AG08395 (cell line): ENCODE measurements at regions not wholly inside any gene's neighbourhood (a gene's known extent, or its start where the extent isn't known, plus 50 kb on each side); places are given as distances from the start of the nearest gene placed in this dataset.

Source experiments
- DNase-seq: peaks from one replicate; pipeline ENCODE4 v3.0.0; 2012; ENCODE audit warnings: mixed read lengths, low spot score

DNA sequence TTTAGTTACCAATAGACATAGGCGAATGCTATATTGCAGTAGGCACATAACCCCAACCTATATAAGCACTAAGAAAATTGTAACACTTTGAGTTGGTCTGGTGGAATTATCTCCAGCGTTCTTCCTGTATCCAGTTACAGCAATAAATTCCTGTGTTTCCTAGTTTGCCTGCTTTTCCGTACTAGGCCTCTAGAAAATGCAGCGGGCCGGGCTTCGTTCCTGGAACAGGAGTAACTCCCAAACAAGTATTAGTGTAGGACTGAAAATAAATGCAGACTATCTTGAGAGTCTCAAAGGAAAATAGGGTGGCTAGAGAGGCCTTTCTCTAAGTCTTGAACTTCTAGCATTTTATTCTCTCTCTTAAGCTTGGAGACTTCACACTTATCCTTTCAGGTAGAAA, 159.8 kb downstream of the OR13H1 start:
- DNase-seq: no peak

DNA sequence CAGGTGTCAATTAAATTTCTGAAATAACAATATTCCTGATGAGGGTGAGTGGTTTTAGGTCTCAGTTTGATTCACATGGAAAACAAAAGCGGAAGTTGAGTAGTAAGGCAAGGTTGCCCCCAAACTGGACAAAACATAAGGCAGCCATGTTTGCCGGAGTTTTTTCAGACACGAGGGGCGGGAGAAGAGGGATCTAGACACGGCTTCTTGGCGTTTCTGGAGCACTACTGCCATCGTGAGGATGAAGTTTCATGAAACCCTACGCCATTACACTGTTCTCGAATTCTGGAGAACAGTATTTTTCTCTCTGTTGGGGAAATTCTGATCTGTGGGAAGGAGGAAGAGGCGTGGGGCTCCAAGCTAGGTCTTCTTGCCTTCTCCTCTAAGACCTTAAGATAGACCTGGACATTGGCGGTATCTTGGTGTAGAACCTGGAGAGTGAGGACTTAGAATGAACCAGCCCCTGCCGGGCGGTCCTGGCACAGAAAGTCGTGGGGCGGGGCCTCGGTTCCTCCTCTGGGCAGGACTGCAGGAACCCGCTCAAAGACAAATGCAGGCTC, 160.3 kb downstream of the OR13H1 start:
- peak; percentile 61 for DNase-seq

DNA sequence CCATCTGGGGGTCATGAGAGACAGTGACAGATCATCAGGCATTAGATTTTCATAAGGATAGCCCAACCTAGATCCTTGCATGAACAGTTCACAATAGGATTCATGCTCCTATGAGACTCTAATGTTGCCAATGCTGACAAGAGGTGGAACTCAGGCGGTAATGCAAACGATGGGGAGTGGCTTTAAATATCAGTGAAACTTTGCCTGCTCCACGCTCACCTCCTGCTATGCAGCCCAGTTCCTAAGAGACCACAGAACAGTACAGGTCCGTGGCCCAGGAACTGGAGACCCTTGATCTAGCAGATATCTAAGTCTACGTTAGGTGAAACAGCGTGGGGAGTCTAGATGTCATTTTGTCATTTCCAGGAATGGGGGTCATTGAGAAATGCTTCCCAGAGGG, 165.7 kb downstream of the OR13H1 start:
- DNase-seq: no peak

DNA sequence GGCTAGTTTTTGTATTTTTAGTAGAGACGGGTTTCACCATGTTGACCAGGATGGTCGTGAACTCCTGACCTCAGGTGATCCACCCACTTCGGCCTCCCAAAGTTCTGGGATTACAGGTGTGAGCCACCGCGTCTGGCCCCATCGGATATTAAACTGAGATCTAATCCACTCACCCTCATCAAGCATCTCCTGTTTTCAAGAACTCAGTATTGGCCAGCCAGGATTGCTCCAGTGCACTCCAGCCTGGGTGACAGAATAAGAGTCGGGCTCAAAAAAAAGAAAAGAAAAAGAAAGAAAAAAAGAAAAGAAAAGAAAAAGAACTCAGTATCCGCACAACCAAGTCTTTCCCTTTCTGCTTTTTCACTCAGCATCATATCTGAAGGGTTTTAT, 167.6 kb downstream of the OR13H1 start:
- no peak for DNase-seq

DNA sequence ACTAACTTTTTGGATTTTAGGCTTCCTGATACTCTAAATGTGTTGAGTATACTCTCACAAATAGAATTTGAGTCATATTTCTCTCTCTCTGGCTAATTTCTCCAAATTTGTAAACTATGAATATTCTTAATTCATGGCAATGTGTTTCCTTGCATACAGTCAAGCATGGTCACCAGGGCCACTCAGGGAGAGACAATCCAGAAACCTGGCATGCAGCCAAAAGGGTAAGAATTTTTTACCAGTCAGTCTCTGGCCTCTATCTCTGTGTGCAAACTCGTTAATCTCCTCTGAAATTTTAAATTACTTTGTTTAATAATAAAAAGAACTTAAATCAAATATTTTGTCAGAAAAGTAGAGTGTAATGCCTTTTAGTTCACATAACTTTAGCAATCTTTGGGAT, 179.8 kb downstream of the OR13H1 start:
- DNase-seq: no peak

DNA sequence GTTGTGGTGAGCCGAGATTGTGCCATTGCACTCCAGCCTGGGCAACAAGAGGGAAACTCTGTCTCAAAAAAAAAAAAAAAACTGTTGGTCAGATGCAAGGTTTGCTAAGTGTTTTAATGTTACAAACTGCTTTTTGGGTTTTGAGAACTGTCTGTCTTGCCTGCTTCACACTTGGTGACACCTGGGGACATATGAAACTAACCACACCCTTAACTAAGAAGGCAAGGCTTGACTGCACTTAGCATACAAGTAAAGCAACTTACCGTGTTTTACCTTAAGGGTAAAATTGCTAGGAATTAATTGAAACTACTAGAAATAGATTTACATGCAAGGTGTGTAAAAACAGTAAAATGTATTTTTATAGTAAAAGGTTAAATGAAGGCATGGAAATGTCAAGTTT, 180.4 kb downstream of the OR13H1 start:
- no peak for DNase-seq

DNA sequence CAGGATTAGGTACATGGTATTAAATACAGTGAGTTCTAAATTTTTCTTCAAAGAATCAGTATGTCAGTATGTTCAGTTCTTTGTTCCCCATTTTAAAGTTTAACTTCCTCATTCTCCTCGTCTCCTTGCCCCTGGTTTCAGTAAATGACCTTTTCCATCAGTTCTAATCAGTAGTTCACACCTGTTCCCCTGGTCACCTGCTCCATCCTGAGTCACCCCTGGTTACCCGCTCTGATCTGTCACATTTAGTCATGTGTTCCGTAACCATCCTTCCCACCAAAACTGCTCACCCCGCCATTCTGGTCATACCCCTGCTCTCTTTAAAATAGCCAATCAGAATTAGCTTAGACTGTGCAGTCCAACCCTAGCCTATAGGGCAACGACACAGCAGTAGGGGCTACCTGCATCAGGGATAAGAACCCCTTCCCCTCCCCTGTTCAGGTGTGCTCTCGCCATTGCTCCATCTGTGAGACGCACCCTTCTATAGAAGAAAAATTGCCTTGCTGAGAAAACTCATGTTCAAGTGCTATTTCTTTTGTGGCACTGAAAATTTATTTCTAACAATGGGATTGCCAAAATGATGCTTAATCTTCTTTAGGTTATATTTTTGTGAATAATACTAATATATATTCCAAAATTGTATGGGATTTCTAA, 181.3 kb downstream of the OR13H1 start:
- no peak for DNase-seq

DNA sequence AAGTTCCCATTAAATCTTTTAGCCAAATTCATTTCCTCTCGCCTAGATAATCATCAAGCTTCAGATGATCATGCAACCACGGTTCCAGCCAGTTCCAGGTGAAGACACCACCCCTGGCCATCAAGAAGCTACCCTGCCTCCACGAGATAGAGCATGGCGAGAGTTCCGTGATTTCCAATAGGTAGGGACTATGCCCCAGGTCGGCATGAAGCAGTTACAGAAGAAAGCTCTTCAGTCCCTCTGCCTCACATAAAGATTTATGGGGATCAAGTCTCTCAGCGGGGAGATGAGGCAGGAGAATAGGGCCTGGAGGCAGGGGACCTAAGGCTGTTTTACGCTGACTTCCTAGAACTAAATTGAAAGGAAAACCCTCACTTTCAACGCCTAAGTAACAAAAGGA, 183.9 kb downstream of the OR13H1 start:
- no peak for DNase-seq

DNA sequence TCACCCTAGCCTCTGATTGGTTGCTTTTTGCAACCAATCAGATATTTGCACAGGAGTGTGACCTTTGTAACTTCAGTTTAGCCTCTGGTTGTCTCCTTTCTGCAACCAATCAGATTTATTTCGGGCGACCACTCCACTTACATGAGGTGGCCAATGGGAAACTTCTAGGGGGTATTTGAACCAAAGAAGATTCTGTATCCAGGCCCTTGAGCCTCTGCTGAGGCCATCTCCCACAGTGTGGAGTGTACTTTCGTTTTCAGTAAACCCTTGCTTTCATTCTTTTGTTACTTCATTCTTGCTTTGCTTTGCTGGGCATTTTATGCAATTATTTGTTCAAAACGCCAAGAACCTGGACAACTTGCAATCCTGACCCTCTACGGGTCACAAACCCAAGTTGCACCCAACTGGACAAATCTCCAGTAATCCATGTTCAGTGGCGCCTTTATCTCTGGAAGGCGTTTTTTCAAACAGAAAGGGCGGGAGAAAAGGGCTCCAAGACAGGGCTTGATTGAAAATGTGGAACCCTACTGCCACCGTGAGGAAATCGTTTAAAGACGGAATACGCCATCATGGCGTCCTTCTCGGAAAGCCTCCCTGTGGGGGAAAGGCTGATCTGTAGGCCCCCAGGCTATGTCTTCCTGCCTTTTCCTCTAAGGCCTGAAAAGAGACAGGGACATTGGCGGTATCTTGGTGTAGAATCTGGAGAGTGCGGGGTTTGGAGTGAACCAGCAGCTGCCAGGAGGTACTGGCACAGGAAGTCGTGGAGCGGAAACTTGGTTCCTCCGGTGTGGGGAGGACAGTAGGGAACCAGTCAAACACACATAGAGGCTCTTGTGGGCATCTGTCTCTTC, 184.6 kb downstream of the OR13H1 start:
- DNase-seq: peak; percentile 67

DNA sequence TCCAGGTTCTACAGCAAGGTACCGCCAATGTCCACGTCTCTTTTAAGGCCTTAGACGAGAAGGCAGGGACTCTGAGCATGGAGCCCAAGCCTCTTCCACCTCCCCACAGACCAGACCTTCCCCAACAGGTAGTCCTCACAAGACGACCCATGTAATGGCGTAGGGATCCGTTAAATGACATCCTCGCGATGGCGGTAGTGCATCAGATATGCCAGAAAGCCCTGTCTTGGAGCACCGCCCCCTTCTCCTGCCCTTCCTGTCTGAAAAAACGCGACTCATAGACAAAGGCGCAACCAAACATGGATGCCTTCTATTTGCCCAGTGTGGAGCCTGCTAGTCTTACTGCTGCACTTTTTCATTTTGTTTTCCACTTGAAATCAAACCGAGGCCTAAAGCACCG, 185.4 kb downstream of the OR13H1 start:
- peak; percentile 68 for DNase-seq

DNA sequence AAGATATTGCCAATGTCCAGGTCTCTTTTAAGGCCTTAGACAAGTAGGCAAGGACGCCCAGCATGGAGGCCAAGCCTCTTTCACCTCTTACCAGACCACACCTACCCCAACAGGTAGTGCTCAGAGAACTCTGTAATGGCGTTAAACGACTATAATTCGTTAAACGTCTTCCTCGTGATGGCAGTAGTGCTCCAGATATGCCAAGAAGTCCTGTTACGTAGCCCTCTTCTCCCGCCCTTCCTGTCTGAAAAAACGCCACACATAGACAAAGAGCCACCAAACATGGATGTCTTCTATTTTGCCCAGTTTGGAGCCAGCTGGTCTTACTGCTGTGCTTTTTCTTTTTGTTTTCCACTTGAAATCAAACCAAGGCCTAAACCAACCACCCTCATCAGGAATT, 190.7 kb downstream of the OR13H1 start:
- DNase-seq: peak; percentile 59

DNA sequence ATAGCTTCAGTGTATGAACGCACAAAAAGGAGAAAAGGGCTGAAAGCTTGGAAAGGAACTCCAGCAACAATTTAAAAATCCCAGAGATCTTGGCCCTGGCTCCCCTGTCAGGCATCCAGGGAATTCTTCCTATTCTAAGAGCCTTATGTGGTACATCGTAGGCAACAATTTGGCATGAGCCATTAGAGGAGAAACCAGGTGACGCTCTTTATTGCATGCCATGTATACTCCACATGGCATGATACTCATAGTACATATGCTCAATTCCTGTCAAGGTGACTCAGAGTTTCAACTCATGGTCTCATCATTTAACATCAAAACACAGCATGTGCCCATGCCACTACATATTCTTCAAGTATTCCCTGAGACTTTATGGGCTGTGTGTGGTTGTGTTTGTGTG, 191.3 kb downstream of the OR13H1 start:
- DNase-seq: no peak

DNA sequence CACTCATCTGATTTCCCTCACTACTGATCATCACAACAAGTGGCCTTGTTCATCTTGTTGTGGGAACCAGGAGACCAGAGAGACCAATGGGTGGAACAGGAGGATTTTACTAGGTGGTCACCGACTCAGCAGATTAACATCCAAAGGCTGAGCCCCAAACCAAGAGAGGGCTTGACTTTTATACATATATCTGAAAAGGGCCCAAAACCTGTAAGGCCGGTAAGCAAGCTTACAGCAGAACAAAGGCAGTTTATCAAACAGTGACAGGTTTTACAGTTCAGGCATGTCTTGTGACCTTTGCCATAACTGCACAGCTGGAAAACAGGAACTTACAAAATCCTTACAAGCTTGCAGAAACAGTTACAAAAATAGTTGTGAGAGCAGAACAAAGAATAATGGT, 195.9 kb downstream of the OR13H1 start:
- no peak for DNase-seq

DNA sequence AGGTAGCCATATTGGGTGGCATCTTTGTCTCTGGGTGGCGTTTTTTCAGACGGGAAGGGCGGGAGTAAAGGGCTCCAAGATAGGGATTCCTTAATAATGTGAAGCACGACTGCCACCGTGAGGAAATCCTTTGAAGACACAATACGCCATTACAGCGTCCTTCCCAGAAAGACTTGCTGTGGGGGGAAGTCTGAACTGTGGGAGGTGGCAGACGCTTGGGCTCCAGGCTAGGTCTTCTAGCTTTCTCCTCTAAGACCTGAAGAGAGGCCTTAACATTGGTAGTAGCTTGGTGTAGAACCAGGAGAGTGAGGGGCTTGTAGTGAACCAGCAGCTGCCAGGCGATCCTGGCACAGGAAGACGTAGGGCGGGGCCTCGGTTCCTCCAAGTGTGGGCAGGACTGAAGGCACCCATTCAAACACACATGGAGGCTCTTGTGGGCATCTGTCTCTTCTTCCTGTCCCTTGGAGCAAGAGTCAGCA, 197.3 kb downstream of the OR13H1 start:
- DNase-seq: peak; percentile 48

DNA sequence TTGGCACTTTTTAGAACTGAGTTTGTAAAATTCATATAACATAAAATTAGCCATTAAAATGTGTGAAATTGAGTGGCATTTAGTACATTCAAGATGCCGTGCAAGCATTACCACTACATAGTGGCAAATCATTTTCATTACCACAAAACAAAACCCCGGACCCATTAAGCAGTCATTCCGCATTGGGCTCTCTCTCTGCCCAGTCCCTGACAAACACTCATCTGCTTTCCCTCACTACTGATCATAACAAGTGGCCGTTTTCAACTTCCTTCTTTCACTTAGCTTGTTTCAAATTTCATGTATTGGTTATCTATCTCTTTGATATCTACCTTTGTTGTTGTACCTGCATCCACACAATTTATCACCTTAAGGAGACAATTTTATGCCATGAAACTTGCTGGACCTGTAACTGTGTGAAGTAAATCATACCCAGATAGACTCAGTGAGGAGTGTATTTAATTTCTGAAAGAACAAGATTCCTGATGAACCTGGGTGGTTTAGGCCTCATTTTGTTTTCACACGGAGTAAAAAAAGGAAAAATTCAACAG, 202.1 kb downstream of the OR13H1 start:
- no peak for DNase-seq

DNA sequence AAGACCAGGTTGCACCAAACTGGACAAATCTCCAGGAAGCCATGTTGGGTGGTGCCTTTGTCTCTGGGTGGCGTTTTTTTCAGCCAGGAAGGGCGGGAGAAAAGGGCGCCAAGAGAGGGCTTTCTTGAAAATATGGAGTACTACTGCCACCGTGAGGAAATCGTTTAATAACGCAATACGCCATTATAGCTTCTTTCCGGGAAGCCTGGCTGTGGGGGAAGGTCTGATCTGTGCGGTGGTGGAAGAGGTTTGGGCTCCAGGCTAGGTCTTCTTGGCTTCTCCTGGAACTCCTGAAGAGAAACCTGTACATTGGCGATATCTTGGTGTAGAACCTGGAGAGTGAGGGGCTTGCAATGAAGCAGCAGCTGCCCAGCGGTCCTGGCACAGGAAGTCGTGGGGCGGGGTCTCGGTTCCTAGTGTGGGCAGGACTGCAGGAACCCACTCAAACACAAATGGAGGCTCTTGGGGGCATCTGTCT, 202.7 kb downstream of the OR13H1 start:
- peak; percentile 55 for DNase-seq

DNA sequence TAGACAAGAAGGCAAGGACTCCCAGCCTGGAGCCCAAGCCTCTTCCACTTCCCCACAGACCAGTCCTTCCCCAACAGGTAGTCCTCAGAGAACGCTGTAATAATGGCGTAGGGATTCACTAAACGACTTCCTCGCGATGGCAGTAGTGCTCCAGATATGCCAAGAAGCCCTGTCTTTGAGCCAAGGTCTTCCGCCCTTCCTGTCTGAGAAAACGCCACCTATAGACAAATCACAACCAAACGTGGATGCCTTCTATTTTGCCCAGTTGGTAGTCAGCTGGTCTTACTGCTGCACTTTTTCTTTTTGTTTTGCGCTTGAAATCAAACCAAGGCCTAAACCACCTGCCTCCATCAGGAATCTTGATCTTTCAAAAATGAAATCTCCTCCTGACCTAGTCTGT, 203.3 kb downstream of the OR13H1 start:
- DNase-seq: peak; percentile 40

DNA sequence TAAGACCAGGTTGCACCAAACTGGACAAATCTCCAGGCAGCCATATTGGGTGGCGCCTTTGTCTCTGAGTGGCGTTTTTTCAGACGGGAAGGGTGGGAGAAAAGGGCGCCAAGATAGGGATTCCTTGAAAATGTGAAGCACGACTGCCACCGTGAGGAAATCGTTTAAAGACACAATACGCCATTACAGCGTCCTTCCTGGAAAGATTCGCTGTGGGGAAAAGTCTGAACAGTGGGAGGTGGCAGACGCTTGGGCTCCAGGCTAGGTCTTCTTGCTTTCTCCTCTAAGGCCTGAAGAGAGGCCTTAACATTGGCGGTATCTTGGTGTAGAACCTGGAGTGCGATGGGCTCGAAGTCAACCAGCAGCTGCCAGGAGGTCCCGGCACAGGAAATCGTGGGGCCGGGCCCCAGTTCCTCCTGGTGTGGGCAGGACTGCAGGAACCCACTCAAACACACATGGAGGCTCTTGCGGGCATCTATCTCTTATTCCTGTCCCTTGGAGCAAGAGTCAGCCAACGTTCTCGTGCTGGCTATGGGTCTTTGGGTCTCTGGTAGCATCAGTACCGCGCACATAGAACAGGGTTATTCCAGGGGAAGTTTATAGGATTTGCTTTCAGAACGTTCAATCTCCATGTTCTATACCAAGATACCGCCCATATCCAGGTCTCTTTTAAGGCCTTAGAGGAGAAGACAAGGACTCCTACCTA, 208.8 kb downstream of the OR13H1 start:
- DNase-seq: peak; percentile 22

DNA sequence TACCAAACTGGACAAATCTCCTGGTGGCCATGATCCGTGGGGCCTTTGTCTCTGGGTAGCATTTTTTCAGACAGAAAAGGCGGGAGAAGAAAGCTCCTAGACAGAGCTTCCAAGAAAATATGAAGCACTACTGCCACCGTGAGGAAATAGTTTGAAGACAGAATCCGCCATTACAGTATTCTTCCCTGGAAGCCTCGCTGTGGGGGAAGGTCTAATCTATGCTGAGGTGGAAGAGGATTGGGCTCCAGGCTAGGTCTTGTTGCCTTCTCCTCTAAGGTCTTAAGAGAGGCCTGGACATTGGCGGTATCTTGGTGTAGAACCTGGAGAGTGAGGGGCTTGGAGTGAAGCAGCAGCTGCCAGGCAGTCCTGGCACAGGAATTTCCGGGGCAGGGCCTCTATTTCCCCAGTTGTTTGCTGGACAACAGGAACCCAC, 218.9 kb downstream of the OR13H1 start:
- DNase-seq: peak; percentile 63

DNA sequence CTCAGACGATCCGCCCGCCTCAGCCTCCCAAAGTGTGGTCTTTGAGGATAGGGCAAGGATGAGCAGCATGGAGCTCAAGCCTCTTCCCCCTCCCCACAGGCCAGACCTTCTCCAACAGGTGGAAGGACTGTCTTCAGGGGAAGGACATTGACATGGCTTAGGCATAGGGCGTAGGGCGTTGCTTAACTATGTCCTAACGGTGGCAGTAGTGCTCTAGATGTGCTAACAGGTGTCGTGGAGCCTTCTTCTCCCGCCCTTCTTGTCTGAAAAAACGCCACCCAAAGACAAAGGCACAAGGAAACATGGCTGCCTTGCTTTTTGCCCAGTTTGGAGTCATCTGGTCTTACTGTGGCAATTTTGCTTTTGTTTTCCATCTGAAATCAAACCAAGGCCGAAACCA, 219.8 kb downstream of the OR13H1 start:
- DNase-seq: peak; percentile 61

DNA sequence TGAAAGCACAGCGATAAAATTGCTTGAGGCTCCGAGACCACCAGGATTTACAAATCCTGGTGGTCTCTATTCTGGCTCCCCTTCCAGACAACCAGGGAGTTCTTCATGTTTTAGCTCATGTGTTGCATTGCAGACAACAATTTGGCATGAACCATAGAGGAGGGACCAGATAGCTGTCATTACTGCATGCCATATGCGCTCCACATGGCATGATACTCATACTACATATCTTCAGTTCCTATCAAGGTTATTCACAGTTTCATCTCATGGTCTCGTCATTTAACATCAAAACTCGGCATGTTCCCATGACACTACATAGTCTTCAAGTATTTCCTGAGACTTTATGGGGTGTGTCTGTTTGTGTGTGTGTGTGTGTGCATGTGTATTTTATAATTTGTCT, 220.3 kb downstream of the OR13H1 start:
- DNase-seq: peak; percentile 17
